ENCODE measurements at regions not wholly inside any gene's neighbourhood (a gene's known extent, or its start where the extent isn't known, plus 50 kb on each side); places are given as distances from the start of the nearest gene placed in this dataset.
"Not testable (repeated sequence)": the region's sequence is repeated elsewhere in the genome, so short reads cannot be mapped to it uniquely, and the experiment has no call there.

- no peaks in the 10 kb centered on the region for H3K36me3 ChIP-seq
- no peak for DNase-seq
- no peak overlapping the region for H3K4me3 ChIP-seq (ENCODE audit: low read depth, low read length)
- no peaks in the 10 kb centered on the region for H3K27me3 ChIP-seq
- H3K9me3 ChIP-seq, result no peaks in the 10 kb centered on the region
- no peak for TF ChIP-seq CTCF (IDR thresholded peaks at IDR 0.05; ENCODE audit: low read depth, low read length)
- H3K4me1 ChIP-seq, result no peaks in the 10 kb centered on the region
These were observed 133.5 kb upstream of the PTPRZ1 start for GRCh38 chr7:121739465-121739864.

- H3K4me3 ChIP-seq (ENCODE audit: low read depth, low read length), result no peak overlapping the region
- no peak for DNase-seq
- no peak for TF ChIP-seq CTCF (IDR thresholded peaks at IDR 0.05; ENCODE audit: low read depth, low read length)
These were observed 142.1 kb upstream of the PTPRZ1 start for GRCh38 chr7:121730869-121731268.

GRCh38 chr7:121714559-121715303 is 158.2 kb upstream of the PTPRZ1 start:
- no peak for DNase-seq
- no peaks in the 10 kb centered on the region for H3K36me3 ChIP-seq
- H3K4me1 ChIP-seq, result no peaks in the 10 kb centered on the region
- H3K4me3 ChIP-seq (ENCODE audit: low read depth, low read length), result no peak overlapping the region
- no peaks in the 10 kb centered on the region for H3K27me3 ChIP-seq
- no peak for TF ChIP-seq CTCF (IDR thresholded peaks at IDR 0.05; ENCODE audit: low read depth, low read length)
- H3K9me3 ChIP-seq, result no peaks in the 10 kb centered on the region

More at GRCh38 chr7:121730869-121731268, 142.1 kb upstream of the PTPRZ1 start:
- no peaks in the 10 kb centered on the region for H3K4me1 ChIP-seq
- no peaks in the 10 kb centered on the region for H3K9me3 ChIP-seq
- no peaks in the 10 kb centered on the region for H3K27me3 ChIP-seq
- H3K36me3 ChIP-seq, result no peaks in the 10 kb centered on the region

- H3K4me3 ChIP-seq (ENCODE audit: low read depth, low read length); H3K9me3 ChIP-seq; H3K36me3 ChIP-seq; H3K4me1 ChIP-seq; H3K27me3 ChIP-seq: not testable (repeated sequence)
- peak; percentile 5 for DNase-seq
These were observed 160.0 kb upstream of the PTPRZ1 start for GRCh38 chr7:121712961-121713360.

GRCh38 chr7:121697731-121698316 is 175.1 kb upstream of the PTPRZ1 start:
- Histone ChIP-seq H3K4me1 (no peaks in the 10 kb centered on the region), H3K9me3 (no peaks in the 10 kb centered on the region), H3K36me3 (no peaks in the 10 kb centered on the region), H3K4me3 (ENCODE audit: low read depth, low read length) (no peak overlapping the region), H3K27me3 (no peaks in the 10 kb centered on the region; the same call in 1 of the 2 replicates)
- DNase-seq, result no peak
- no peak for TF ChIP-seq CTCF (IDR thresholded peaks at IDR 0.05; ENCODE audit: low read depth, low read length)

GRCh38 chr7:121696954-121697353 is 176.0 kb upstream of the PTPRZ1 start:
- no peak for DNase-seq
- Histone ChIP-seq H3K27me3 (no peaks in the 10 kb centered on the region; the same call in 1 of the 2 replicates), H3K4me3 (ENCODE audit: low read depth, low read length) (no peak overlapping the region), H3K36me3 (no peaks in the 10 kb centered on the region), H3K9me3 (no peaks in the 10 kb centered on the region), H3K4me1 (no peaks in the 10 kb centered on the region)
- no peak for TF ChIP-seq CTCF (IDR thresholded peaks at IDR 0.05; ENCODE audit: low read depth, low read length)

All from BE2C (cell line).